CD4-positive, alpha-beta T cell treated with Interleukin-10 for 1 hour (primary cell): ENCODE measurements at regions not wholly inside any gene's neighbourhood (a gene's known extent, or its start where the extent isn't known, plus 50 kb on each side); places are given as distances from the start of the nearest gene placed in this dataset.
"Not testable (repeated sequence)": the region's sequence is repeated elsewhere in the genome, so short reads cannot be mapped to it uniquely, and the experiment has no call there.

ENCODE experiments used
- DNase-seq: peaks from one replicate; pipeline ENCODE4 v3.0.0-alpha.2; 2020

DNA sequence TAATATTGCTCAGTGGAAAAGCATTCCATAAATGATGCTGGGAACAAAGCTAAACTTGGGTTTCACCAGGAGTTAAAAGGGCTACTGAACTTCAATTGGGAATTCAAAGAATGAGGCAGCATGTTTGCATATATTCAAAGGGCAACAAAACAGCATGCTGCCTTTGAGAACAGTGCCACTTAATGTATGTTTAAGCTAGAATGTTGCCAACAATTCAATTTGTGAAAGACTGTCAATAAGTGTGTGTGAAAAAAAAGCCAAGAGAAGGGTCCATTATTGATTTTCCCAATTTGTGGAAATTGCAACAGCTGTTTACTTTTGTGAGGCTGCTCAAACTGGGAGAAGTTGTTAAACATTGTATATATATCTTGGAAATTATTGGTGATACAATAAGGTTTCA, 701.9 kb upstream of the ACTRT1 start:
- DNase-seq = no peak

DNA sequence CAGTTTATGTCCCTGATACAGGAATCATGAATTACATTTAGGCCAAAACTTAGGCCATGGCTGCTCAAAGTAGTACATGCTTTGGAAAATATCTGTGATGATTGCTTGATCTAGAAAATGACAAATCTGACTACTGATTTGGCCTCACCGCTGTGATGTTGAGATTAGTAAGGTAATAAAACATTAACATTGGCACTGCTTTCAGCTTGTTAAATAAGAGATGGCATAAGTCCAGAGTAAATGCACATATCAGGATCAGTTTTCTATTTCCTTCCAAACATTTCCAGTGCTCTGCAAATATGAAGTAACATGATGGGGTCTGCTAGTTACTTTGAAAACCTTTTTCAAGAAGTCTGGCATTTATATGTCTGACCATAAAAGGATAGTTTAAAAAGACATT, 687.3 kb upstream of the ACTRT1 start:
- no peak for DNase-seq

DNA sequence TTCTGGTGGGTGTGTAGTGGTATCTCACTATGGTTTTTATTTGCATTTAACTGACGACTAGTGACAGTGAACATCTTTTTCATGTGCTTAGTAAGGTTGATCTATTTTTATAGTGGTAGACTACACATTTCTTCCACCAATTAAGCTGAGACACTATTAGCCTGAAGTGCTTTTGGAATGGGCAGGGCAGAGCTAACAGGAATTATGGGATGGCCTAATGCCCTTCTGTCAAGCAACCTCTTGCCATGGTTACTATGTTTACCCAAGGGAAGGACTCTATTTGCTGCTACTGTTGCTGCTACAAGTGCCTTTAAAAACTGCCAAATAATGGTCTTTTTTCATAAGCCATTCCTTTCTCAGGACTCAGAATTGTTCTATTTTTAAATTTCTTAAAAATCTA, 676.7 kb upstream of the ACTRT1 start:
- no peak for DNase-seq

DNA sequence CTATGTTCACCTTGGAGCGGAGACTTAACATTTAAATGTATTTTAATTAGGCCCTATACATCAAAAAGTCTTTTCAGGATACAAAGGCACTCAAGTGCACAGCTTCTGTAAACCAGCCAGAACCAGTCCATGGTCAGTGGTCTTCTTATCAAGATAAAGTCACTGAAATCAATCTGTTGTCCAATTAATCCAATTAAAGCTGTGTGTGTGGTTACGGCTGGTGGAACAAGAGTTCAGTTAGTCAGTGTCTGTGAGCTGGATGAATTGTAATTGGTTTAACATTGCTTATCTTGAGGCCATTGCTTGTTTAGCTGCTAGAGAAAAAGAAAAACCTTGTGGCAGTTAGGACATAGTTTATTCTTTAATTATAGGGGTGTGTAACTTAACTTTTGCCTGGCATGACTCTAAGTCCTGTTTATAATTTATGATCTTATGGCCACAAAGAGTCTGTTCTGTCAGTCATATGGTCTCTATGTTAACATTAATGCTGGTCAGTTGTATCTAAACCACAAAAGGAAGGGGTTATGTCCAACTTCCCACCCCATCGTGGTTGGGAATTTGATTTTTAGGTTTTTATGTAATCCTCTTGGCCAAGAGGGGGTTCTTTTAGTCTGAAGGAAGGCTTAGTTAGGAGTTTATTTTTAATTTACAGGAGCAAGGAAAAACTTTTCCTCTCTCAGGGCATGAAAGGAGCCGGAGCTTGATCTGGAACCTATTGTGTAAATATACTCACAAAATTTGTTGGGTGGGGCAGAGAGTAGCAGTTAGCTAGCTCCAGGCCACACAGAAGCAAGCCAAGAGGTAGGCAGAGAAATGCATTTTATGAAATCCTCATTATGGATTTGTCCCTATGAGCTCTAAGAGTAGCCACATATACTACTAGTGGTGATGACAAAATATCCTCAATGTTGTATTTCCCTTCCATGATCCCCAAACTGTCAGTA, 665.7 kb upstream of the ACTRT1 start:
- DNase-seq = no peak

DNA sequence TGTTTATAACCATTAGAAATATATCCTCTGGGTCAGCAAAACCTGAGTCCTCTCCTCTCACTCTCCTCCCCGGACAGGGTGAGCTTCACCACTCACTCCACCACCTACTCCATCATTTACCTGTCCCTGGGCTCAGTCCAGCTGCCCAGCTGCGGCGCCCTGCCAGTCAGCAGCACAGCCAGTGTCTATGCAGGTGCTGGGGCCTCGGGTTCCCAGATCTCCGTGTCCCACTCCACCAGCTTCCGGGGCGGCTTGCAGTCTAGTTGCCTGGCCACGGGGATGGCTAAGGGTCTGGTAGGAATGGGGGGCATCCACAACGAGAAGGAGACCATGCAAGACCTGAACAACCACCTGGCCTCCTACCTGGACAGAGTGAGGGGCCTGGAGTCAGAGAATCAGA, 662.2 kb upstream of the ACTRT1 start:
- no peak for DNase-seq

DNA sequence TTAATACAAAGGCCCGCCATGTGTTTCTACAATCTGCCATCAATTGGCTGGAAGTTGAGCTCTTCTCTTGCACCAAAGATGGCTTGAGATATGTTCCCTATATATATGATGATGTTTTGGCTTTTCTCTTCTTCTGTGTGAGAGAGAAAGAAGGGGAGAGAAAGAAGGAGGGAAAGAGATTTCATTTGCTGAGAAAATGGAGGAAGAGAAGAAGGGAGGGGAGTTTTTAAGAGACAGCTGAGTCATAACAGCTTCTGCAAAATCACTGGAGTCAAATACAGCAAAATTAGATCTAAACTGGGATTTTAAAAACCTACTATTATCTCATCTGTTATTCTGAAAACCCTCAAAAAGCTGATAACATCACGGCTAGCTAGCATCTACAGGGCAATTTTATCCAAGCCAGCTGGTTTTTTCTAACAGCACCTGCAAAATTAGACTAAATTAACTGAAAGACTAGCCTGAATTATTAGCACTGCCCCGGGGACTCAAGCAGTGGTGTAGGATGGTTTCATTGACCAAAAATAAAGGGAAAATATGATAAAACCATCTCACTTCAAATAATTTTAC, 647.6 kb upstream of the ACTRT1 start:
- DNase-seq = no peak

DNA sequence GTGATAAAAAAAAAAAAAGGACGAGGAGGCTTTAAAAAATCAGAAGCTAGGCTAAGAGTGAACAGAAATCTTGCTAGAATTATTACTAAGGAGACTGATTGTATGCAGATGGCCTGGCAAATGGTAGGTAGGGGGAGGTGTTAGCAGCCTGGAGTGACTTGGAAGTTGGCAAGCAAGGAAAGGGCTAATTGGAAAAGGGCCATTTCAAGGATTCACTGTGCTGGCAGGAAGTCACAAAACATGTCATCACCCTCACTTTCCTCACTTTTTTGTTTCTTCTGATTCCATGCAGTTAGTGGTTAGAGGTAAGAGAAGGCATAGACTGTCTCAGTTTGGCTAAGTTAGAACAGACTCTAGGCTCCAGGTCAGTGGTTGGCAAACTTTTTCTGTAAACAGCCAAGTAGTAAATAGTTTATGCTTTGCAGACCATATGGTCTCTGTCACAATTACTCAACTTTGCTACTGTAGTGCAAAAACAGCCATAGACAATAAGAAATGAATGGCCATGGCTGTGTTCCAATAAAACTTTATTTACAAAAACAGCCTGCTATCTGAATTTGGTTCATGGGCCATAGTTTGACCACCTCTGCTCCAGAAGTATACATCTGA, 646.5 kb upstream of the ACTRT1 start:
- no peak for DNase-seq

DNA sequence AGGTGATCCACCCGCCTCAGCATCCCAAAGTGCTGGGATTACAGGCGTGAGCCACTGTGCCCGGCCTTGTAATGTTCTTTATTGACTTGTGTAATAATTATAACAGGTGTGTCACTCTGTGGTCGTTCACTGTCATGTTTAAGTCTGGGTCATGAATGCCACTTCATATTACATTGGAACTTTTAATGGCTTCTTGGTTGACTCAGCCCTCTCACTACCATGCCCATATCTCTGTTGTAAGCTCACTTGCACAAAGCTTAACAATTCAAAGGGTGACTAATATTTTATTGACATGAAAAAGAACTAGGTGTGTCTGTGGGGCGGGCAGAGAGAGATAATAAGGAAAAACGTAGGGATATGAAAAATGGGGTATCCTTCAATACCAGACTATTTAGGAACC, 639.7 kb upstream of the ACTRT1 start:
- no peak for DNase-seq

DNA sequence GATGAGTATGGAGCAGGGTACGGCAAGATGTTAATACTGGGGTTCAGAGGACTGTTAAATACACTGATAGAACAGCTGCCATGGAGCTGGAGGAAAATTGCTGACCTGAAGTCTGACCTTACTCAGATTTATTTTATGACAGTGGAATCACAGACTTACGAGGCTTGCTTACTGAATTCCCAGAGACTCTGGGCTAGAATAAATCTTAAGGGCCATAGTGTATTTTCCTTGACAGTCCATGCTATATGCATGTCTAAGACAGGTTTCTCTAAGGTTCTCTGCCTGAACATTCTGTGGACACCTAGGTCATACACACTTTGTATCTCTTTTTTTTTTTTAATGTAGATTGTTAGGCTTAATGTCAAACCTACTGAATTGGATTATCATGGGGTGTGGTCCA, 633.2 kb upstream of the ACTRT1 start:
- no peak for DNase-seq

DNA sequence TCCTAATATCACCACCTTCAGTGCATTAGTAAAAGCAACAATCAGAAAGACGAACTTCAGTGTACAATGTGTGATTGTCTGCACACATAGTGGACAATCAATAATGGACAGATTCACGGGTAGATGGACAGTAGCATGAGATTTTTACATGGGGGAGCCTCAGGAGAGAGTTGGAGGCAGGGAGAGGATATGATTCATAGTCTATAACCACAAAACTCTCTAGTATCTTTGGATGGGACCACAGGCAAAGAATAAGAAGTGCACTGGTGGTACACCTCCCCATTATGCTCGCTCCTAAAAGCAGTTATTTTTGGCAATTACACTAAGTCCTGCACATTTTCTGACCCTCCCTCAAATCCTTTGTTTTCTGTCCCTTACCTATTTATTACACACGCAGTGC, 624.4 kb upstream of the ACTRT1 start:
- no peak for DNase-seq

DNA sequence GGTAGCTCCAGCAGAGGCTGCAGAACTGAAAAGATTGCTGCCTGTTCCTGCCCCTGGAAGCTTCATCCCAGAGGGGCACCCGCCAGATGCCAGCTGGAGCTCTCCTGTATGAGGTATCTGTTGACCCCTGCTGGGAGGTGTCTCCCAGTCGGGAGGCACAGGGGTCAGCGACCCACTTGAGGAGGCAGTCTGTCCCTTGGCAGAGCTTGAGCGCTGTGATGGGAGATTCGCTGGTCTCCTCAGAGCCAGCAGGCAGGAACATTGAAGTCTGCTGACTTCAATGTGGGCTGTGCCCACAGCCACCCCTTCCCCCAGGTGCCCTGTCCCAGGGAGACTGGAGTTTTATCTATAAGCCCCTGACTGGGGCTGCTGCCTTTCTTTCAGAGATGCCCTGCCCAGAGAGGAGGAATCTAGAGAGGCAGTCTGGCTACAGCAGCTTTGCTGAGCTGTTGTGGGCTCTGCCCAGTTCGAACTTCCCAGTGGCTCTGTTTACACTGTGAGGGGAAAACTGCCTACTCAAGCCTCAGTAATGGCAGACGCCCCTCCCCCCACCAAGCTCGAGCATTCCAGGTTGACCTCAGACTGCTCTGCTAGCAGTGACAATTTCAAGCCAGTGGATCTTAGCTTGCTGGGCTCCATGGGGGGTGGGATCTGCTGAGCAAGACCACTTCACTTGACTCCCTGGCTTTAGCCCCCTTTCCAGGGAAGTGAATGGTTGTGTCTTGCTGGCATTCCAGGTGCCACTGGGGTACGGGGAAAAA, 622.3 kb upstream of the ACTRT1 start:
- DNase-seq = not testable (repeated sequence)

DNA sequence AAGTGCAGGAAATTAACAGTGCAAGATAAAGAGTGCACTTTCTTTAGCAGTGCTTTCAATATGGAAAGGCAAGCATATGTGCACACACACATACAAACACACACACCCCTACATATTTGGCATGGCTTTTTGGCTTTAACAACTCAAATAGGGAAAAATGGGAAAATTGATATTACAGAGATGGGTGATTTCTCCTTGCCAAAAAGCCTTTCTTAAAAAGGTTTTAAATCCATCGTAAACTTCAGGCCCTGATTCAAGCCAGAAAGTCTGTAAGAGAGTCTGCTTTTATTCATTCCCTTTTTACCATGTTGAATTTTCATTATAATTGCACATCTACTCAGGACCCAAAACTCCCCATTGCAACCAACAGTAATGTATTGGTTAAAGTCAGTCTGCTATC, 612.0 kb upstream of the ACTRT1 start:
- no peak for DNase-seq

DNA sequence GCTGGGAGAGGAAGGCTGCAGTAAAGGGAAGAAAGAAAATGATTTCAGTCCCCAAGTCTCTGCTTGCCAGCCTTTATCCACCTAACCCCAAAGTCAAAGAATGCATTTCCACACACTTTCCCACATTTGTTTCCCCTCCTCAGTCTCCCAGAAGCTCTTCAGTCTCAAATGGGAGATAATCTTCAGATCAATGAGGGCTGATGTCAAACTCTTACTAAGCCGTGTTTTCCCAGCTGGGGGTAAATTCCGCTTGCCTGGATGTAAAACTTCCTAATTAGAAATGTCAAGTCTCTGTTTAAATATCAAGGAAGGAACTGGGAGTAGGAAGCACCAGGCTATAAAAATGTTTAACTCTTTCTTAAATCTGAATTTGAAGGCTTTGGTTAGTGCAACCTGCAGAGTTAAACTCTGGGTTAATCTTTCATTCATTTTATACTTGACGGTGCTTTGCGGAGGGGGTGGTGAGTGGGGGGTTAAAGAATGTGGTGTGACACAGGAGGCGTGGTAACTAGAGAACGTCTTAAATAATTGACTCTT, 601.4 kb upstream of the ACTRT1 start:
- no peak for DNase-seq

DNA sequence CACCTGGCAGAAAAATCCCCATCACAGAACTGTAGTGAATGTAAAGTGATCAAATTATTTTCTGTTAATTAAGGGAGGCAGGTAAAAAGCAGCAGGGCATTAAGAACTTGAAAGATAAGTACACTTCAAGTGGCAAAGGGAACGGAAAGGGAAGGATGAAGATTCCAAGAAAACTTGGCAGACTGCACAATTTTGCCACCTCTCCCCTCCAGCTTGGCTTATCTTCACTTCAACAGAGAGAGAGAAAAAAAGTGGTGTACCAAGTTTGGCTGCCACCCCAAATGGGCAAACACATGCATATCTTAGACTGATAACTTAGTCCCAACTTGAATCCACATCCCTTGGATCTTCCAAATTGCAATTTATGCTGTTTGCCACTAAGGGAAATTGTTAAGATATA, 598.1 kb upstream of the ACTRT1 start:
- DNase-seq = no peak

DNA sequence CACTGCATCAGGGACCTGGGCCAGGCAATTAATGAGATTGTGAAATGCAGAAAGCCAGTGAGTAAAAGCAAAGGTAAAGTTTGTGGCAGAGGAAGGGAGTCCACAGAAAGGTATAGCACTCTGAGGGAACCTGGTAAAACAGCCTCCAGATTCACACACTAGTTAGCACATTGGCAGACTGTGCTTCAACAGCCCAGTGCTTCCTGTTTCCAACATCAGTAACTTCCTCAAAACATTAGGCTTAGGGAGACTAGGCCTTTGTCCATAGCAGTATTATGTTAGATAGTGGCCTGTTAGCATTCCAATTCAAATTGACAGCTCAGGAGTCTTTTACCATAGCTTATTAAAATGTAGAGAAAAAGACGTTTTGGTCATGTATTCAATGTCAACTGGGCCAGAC, 582.6 kb upstream of the ACTRT1 start:
- no peak for DNase-seq

DNA sequence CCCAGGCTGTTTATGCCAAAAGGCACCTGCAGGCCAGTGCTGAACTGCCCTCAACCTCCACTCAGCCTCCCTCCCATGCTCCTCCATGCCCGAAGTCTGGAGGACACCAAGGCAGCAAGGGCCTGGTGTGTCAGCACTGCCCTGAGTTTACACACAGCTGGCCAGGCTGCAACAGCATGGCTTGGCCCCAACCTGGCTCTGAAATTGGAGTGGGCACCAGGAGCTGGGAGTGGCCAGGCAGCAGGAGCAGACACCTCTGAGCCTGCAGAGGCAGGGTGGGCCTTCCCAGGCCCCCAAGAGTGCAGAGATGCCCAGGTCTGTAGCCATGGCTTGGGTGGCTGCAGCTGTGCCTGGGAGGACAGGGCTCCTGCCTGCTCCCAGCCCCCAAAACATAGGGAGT, 571.2 kb upstream of the ACTRT1 start:
- no peak for DNase-seq

DNA sequence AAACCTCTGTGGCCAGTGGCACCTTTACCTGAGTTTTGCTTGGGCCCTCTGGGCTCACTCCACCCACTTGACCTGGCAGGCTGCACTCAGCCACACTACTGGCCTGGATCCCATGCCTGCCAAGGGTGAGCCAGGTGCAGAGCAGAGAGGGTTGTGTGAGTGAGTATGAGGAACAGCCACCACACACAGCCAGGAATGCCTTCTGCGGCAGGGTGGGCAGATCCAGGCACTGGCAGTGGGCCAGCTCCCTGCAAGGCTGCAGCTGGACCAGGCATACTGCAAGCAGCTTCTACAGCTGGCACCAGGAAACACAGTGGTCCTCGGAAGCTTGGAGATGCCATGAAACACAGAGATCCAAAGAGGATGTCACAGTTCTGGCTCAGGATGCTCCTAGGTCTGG, 570.1 kb upstream of the ACTRT1 start:
- DNase-seq = no peak

DNA sequence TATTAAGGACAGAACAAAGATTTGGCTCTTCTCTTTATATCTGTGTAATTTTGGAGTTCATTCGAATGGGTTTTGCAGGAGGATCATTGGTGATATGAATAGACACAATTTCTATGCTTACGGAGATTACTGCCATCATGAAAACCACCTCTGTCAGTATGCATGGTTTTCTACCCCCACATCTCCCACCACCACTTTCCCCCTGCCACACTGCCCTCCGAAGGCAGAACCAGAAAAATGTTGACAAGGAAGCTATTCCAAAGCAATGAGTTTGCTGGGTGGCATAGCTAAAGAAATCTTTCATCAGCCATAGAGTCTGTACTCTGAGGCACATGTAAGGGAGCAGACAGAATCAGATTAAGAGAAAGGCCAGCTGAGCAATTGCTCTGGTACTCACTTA, 567.3 kb upstream of the ACTRT1 start:
- no peak for DNase-seq

DNA sequence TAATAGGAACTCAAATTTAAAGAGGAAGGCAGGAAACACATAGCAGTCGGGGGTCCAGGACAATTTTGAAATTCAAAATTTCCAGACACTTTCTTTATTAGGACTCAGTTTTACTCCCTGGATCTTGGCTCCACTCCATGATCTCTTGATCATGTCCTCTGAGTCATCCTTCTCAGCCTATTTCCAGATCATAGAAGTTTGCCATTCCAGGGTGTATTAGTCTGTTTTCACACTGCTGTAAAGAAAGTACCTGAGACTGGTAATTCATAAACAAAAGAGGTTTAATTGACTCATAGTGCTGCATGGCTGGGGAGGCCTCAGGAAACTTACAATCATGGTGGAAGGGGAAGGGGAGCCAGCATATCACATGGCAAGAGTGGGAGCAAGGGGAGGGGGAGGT, 564.7 kb upstream of the ACTRT1 start:
- no peak for DNase-seq

DNA sequence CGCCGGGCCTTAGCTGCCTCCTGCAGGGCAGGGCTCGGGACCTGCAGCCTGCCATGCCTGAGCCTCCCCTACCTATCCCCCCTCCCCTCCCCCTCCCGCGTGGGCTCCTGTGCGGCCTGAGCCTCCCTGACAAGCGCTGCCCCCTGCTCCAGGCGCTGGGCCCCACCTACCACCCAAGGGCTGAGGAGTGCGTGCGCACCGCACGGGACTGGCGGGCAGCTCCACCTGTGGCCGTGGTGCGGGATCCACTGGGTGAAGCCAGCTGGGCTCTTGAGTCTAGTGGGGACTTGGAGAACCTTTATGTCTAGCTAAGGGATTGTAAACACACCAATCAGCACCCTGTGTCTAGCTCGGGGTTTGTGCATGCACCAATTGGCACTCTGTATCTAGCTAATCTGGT, 554.6 kb upstream of the ACTRT1 start:
- DNase-seq = not testable (repeated sequence)

DNA sequence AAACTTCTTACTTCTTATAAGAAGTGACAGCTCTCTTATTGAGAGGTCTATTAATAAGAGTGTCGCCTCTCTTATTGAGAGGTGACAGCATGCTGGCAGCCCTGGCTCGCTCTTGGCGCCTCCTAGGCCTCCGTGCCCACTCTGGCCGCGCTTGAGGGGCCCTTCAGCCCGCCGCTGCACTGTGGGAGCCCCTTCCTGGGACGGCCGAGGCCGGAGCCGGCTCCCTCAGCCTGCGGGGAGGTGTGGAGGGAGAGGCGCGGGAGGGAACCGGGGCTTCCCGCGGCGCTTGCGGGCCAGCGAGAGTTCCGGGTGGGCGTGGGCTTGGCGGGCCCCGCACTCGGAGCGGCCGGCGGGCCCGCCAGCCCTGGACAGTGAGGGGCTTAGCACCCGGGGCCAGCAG, 554.2 kb upstream of the ACTRT1 start:
- DNase-seq = not testable (repeated sequence)

DNA sequence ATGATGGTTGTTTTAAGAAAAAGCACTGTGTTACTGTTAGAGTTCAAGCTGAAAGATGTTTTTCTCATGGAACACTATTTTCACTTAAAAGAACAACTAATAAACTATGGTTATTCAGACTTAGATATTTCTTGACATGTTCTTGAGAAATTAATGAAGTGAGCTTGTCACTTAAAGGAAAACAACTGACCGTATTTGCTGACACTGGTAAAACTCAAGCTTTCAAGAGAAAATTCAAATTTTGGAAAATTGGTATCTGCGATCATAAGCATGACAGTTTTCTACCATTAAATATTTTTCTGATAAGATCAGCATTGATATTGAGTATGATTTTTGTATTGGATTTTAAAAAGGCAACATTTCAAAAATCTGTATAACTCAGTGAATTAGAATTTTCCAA, 549.5 kb upstream of the ACTRT1 start:
- DNase-seq = no peak

DNA sequence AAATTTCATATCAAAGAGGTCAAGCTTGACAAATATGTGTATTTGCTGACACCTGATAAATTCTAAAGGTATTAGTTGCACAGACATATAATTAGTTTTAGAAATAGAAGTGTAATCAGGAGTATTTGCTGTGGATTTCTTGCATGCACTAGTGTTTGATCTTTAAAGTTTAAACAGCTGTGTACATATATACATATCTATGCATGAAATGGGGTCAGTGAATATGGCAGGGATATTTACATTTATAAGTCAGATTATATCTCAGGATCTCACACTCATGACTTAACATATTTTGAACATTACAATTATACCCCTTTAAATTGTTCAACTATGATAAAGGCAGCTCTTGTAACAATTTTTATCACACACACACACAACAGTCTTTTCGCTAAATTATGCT, 547.4 kb upstream of the ACTRT1 start:
- no peak for DNase-seq
